Gastroesophageal sphincter (tissue), 3 donors: ENCODE measurements at regions not wholly inside any gene's neighbourhood (a gene's known extent, or its start where the extent isn't known, plus 50 kb on each side); places are given as distances from the start of the nearest gene placed in this dataset.
"Not testable (repeated sequence)": the region's sequence is repeated elsewhere in the genome, so short reads cannot be mapped to it uniquely, and the experiment has no call there.

ENCODE experiments used
- CTCF ChIP-seq, 4 experiments: fragments of 200-600 bp in 2 of 4; fragments of 450-650 bp in 2 of 4; sonication (generic) in 1 of 4; IDR thresholded peaks; one replicate each; pipeline ENCODE4 v1.5.1; 2017 to 2019; ENCODE audit warnings: antibody characterized with exemption in 4 of 4, mild to moderate bottlenecking in 2 of 4, moderate library complexity in 2 of 4
- POLR2A ChIP-seq, 2 donors: fragments of 450-650 bp; IDR thresholded peaks; one replicate each; pipeline ENCODE4 v1.6.1; 2017; ENCODE audit warnings: antibody characterized with exemption in 2 of 2, mild to moderate bottlenecking in 2 of 2, moderate library complexity in 1 of 2

- not testable (repeated sequence) for TF ChIP-seq CTCF, POLR2A (IDR thresholded peaks at IDR 0.05)
Measured at GRCh38 chr14:19172745-19173144, 205.5 kb downstream of the POTEM start.
